ENCODE measurements at regions not wholly inside any gene's neighbourhood (a gene's known extent, or its start where the extent isn't known, plus 50 kb on each side); places are given as distances from the start of the nearest gene placed in this dataset.

- Mint-ChIP-seq H3K27me3 (ENCODE audit: low read depth in 3 of 3) (peaks cover 0 to 2% (median 0%) of the 10 kb centered on the region in 3 donors), H3K4me3 (no peak overlapping the region), H3K27ac (no peak overlapping the region), H3K36me3 (no peaks in the 10 kb centered on the region), H3K9me3 (no peaks in the 10 kb centered on the region), H3K4me1 (no peaks in the 10 kb centered on the region)
- no peak overlapping the region for H2AFZ ChIP-seq (ENCODE audit: insufficient read depth, low read depth, low read length, poor library complexity, severe bottlenecking)
- no peak overlapping the region for H3K27ac ChIP-seq (ENCODE audit: low read depth in 1 of 2, low read length in 2 of 2)
- H3K4me1 ChIP-seq (ENCODE audit: control insufficient read depth in 1 of 2, insufficient read depth in 2 of 2, low read length in 2 of 2), result no peaks in the 10 kb centered on the region
- intact Hi-C loops (cut with micrococcal nuclease), result no loop called here
- H3K4me3 ChIP-seq (replicated peaks in 1 of 3; ENCODE audit: low read depth in 2 of 3, low read length in 3 of 3), result no peak overlapping the region
- no peaks in the 10 kb centered on the region for H3K27me3 ChIP-seq (ENCODE audit: control insufficient read depth in 2 of 2, insufficient read depth in 2 of 2, low read length in 2 of 2)
- no peak for DNase-seq
- TF ChIP-seq CTCF (IDR thresholded peaks at IDR 0.05), result no peak
- WGBS (ENCODE audit: insufficient coverage), result 92% methylated on average over 1 of the region's 1 CpG
- H3K36me3 ChIP-seq (replicated peaks in 1 of 2; ENCODE audit: control insufficient read depth in 1 of 2, insufficient read depth in 2 of 2, low read length in 2 of 2), result no peaks in the 10 kb centered on the region
- no peaks in the 10 kb centered on the region for H3K79me2 ChIP-seq (ENCODE audit: insufficient read depth, low read length)
- H3K9ac ChIP-seq (ENCODE audit: insufficient read depth, low read length, poor library complexity, severe bottlenecking), result no peak overlapping the region
- no peaks in the 10 kb centered on the region for H4K20me1 ChIP-seq (ENCODE audit: insufficient read depth, low read length)
- no peak overlapping the region for H3K4me2 ChIP-seq (replicated peaks; ENCODE audit: extremely low read depth, low read length, poor library complexity, severe bottlenecking)
- H3K9me3 ChIP-seq (replicated peaks in 1 of 2; ENCODE audit: control insufficient read depth in 1 of 2, insufficient read depth in 1 of 2, low read length in 2 of 2), result no peaks in the 10 kb centered on the region
Observed at GRCh38 chr12:83818881-83819280, 1093.7 kb downstream of the SLC6A15 start.

GRCh38 chr12:83817730-83818129 is 1094.9 kb downstream of the SLC6A15 start:
- Histone ChIP-seq H2AFZ (ENCODE audit: insufficient read depth, low read depth, low read length, poor library complexity, severe bottlenecking) (no peak overlapping the region), H3K27me3 (ENCODE audit: control insufficient read depth in 2 of 2, insufficient read depth in 2 of 2, low read length in 2 of 2) (no peaks in the 10 kb centered on the region), H3K4me1 (ENCODE audit: control insufficient read depth in 1 of 2, insufficient read depth in 2 of 2, low read length in 2 of 2) (no peaks in the 10 kb centered on the region), H3K9ac (ENCODE audit: insufficient read depth, low read length, poor library complexity, severe bottlenecking) (no peak overlapping the region), H3K4me2 (replicated peaks; ENCODE audit: extremely low read depth, low read length, poor library complexity, severe bottlenecking) (no peak overlapping the region), H4K20me1 (ENCODE audit: insufficient read depth, low read length) (no peaks in the 10 kb centered on the region), H3K36me3 (replicated peaks in 1 of 2; ENCODE audit: control insufficient read depth in 1 of 2, insufficient read depth in 2 of 2, low read length in 2 of 2) (no peaks in the 10 kb centered on the region), H3K27ac (ENCODE audit: low read depth in 1 of 2, low read length in 2 of 2) (no peak overlapping the region), H3K9me3 (replicated peaks in 1 of 2; ENCODE audit: control insufficient read depth in 1 of 2, insufficient read depth in 1 of 2, low read length in 2 of 2) (no peaks in the 10 kb centered on the region), H3K4me3 (replicated peaks in 1 of 3; ENCODE audit: low read depth in 2 of 3, low read length in 3 of 3) (no peak overlapping the region), H3K79me2 (ENCODE audit: insufficient read depth, low read length) (no peaks in the 10 kb centered on the region)
- Mint-ChIP-seq H3K4me3 (no peak overlapping the region), H3K4me1 (no peaks in the 10 kb centered on the region), H3K9me3 (no peaks in the 10 kb centered on the region), H3K36me3 (no peaks in the 10 kb centered on the region), H3K27me3 (ENCODE audit: low read depth in 3 of 3) (peaks cover 0 to 2% (median 0%) of the 10 kb centered on the region in 3 donors), H3K27ac (no peak overlapping the region)
- WGBS (ENCODE audit: insufficient coverage), result no CpG with 5 or more reads among the region's 1 CpG
- no peak for DNase-seq
- intact Hi-C loops (cut with micrococcal nuclease), result no loop called here
- no peak for TF ChIP-seq CTCF (IDR thresholded peaks at IDR 0.05)

Measured in CD14-positive monocyte (primary cell).